ENCODE measurements at regions not wholly inside any gene's neighbourhood (a gene's known extent, or its start where the extent isn't known, plus 50 kb on each side); places are given as distances from the start of the nearest gene placed in this dataset.

DNA sequence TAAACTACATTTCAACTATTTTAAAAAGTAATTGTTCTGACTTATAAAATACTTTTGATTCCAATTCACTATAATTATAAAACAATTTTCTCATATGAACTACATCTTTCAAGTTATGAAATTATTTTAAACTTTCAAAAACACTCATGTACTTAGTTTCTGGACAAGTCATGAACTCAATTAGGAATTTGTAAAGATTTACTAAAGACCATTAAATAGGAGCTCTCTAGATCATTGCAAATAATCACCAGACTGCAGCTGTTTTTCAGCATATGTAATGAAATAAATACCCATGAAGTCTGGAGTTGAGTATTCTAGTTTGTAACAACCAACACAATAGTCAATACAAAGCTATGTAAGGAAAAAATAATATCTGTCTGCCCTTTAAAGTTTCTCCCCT lies 605.1 kb upstream of the MIR17HG start:
- DNase-seq = no peak

DNA sequence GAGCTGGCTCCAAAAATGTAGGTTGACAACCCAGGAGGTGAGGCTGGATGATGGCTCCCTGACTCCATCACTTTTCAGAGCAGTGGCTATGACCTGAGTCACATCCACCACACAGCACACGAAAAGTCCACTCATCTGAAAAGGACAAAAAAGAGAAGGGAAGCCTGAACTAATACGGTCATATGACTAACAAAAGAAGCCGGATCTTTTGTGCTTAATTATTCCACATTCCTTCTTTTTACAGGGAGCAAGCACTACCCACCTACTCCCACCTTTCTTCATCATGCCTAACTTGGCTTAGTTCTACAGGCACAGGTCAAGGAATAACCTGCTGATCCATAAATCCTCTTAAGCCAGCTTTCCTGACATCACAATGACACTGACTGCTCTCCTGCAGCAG lies 601.3 kb upstream of the MIR17HG start:
- DNase-seq = no peak

DNA sequence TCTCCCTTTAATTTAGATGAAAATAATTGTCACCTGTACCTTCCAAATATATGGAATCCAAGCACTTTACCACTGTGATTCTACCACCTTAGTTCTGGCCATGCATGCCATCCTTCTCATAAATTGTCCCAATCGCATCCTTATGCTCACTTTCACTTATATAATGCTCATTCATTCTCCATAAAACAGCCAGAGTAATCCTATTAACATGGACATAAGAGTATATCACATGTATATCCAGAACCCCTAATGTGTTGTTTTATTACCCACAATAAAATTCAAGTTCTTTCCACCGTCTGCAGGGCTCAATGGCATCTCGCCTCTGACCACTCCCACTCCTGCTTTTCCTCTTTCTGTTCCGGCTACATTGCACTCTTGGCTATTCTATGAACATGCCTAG lies 597.5 kb upstream of the MIR17HG start:
- no peak for DNase-seq

DNA sequence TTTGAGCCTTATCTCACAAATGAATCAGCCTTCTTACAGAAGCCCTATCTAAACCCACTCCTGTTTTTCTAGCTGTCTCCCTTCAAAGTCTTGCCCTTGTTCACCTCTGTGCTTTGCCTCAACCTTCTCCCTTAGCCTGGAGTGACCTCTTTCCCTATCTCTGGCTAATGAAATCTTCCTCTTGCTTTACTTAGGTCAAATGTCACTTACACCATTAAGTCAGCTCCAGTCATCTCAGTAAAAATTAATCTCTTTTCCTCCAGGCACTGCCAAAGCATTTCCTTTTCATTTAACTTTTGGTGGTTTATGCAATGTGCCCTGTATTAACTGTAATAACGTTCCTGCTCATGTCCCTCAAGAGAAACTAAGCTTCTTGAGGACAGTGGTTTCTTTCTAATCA lies 596.5 kb upstream of the MIR17HG start:
- DNase-seq = no peak

DNA sequence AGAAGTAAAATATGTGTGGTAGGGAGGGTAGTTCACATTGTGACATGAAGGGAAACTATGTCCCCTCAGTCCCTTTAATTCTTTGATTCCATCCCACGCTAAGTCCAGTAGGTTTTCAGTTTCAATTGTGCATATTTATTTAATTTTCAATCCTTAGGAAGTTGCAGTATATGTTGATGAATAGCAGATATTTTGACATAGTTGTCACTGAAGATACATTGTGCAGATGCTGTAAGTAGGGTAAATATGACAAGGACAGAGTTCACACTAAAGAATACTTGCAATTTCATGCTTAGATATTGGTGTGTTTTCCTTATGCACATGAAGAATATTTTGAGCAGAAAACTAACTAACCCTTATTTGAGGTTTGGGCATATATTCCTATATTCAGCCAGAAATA lies 595.4 kb upstream of the MIR17HG start:
- no peak for DNase-seq

DNA sequence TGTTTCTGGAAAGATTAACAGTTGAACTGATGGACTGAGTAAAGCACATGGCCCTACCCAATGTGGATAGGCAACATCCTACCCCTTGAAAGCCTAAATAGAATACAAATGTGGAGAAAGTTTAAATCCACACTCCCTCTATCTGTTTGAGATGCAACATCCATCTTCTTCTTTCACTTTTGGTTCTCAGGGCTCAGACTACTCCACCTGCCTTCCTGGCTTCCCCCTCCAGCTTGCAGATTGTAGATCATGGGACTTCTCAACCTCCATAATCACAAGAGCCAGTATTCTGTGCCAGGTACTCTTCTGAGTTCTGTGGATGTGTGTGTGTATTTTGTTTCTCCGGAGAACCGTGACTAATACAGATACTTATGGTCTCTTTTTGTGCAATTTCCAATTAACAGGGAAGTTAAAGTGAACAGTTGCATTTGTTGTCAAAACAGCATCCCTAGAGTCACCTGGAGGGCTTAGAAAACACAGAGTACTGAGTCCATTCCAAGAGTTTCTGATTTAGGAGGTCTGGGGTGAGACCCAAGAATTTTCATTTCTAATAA lies 590.3 kb upstream of the MIR17HG start:
- DNase-seq = no peak

DNA sequence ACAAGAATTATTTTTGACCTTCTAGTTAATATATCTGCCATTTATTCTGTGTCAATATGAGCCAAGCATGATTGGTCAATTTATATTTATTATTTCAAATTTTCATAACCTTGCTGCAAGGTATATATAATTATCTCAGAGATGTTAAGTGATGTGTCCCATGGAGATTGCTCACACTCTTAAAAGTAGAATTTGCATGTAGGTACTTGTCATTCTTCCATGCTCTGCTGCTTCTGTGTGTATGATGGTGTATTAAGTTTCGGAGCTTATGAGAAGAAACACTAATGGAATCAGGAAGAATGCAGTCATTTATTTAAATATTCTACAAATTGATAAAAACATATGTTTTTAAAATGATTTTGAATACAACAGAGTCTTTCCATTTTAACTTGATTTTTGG lies 586.8 kb upstream of the MIR17HG start:
- DNase-seq = no peak

DNA sequence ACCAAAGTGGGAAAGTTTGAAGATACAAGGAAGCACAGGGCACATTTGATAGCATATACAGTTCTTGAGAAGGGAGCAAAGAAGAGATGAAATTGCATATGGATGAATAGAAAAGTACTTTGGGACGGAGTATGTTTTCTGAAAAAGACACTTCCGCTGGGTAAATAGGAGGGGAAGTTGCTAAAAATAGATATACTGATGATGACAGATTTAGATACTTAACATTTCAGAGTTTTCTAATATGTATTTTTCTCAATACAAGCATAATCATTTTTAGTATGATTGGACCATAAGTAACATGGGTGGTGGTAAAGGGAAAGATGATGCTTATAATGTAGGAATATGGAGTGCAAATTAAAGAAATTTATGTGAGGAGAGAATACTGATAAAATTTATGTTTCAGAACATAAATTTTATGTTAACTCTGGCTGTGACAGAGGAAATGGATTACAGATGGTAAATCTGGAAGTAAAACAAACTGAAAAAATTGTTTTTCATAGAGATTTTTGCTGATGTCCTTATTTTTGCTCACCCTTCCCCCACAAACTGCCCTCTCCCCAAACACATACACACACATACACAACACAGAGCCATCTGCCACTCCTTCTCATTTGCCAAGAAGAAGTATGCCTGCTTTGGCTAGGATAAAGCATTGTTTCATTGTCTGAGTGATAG lies 583.9 kb upstream of the MIR17HG start:
- DNase-seq = no peak

DNA sequence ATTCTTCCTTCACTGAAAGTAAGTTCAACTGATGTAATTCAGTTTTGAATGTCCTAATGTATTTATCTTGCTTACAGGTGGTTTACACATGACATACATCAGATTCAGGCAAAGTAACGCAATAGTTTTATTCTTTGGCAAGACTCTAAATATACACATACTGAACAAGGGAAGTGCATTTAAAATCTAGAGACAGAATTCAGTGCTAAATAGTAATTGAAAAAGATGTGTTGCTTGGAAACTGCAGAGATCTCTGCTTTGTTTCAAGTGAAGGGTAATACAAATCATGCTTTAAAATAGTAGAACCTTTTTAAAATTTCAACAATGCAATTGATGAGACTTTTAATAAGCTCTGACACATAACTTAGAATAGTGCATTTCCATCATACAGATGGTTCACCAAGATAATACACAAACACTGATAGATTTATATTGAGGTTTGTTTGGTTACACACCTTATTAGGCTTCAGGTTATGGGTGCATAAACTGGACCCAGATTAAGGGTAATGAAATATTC lies 581.0 kb upstream of the MIR17HG start:
- no peak for DNase-seq

DNA sequence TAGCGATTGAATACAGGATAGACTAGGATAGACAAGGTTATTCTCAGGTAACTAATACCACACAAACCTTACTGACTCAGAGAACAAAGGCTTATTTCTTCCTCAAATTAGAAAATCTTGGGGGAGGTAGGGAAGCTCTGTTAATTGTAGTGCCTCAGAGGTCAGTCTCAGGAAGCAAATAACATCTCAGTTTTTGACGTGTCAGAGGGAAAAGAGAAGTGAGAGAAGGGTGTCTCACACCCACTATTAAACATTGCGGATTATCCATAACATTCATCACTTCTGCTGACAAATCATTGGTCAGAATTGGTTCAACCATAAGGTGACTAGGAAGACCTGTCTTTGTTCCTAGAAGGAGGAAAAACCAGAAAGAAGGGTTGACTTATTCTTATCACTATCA lies 579.4 kb upstream of the MIR17HG start:
- no peak for DNase-seq

DNA sequence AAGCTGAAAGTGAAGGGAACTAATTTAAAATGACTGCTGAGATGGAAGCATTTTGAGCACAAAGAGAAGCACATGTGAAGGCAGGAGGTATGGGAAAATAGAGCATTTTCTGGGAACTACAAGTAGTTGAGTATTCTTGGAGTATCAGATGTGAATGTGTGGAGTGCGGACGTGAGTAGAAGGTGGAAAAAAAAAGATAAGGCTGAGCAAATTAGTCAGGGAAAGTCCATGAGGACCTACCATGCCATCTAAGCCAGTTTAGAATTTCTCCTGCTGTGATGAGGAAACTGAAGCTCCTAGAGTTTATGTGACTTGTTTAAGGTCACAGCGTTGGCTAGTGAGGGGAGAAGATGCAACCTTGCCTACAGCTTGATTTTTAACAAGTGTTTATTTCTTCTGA lies 578.1 kb upstream of the MIR17HG start:
- no peak for DNase-seq

DNA sequence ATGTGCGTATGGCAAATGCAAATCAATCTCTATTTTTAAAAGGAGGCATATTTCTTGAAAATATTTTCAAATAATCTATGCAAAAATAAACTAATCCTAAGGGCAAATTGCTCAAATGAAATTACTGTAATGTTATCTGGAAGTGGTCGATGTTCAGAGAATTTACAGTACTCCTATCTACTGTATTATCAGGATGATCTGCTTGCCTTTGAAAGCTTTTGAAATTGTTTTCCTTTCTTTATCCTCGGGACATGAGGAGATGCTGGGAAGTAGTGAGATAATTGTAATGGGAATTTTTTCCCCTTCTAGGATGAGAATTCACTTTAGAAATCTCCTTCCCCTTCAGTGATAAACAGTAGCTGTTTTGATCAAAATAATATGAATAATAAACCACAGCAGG lies 577.2 kb upstream of the MIR17HG start:
- no peak for DNase-seq

DNA sequence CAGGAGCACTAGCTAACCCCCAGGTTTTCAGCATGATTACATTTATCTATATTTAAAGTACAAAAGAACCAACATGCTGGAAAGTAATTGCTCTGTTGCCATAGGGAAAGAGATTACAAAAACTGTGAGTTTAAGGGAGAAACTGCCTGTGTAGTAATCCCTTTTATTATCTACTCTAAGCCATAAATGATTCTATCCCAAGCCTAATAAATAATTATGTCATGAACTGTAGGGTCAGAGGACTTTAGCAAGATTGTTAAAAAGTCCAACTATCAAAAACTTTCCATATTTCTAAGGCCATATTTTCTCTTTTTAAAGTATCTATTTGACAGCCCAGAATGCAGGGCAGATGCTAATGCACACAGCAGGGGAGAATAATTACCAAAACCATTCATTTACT lies 573.8 kb upstream of the MIR17HG start:
- no peak for DNase-seq

DNA sequence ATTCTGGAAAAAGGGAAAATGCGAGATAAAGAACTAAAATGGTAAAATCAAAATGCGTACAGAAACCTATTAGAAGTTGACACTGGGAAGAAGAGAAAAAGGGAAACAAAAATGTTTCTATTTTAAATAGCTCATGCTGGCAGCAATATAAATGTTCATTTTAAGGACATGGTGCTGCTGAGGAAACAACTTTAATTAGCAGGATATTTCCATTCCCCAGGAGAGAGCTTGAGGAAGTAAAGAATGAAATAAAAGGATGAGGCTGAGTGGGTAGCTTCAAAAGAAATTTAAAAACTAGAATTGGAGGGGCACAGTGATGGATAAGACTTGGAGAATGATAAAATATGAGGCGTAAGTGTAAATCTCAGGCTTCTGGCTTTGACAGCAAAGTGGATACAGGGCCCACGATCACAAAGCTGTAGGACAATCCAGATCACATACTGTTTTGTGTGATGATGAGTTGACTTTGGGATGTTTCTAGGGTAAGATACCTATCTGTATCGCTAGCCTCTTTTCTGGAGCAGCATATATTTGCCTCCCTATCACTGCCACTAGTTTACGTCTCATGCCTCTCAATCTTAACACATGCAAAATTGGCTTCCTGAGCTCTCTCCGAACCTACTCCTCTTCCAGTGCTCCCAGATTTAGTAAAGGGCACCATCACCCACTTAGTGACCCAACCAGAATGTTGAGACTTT lies 571.3 kb upstream of the MIR17HG start:
- DNase-seq = no peak

DNA sequence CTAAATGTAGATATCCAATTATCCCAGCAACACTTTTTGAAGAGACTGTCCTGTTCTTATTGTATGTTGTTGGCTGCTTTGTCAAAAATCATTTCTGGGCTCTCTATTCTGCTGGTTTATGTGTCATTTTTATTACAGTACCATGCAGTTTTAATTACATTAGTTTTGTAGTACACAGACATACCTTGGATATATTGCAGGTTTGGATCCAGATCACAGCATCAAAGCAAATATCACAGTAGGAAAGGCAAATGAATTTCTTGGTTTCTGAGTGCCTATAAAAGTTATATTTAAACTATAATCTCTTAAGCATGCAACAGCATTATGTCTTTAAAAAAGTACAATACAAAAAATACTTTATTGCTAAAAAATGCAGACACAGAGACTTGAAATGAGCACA lies 564.2 kb upstream of the MIR17HG start:
- no peak for DNase-seq

DNA sequence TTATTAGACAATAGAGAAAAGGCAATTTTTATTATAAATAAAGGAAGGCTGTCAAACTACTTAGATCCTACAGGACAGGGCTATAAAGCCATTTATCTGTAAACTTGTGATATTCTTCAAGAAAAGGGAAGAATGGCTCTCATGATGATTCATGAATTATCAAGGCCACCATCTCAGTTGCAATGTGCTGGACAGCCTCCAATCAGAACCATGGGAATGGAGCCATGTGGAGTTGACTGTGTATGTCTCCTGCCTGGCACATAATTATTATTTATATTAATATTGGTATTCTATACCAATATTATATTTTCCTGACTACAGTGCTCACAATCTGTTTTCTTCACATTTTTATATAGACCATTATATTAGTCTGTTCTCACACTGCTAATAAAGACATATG lies 560.5 kb upstream of the MIR17HG start:
- DNase-seq = no peak

DNA sequence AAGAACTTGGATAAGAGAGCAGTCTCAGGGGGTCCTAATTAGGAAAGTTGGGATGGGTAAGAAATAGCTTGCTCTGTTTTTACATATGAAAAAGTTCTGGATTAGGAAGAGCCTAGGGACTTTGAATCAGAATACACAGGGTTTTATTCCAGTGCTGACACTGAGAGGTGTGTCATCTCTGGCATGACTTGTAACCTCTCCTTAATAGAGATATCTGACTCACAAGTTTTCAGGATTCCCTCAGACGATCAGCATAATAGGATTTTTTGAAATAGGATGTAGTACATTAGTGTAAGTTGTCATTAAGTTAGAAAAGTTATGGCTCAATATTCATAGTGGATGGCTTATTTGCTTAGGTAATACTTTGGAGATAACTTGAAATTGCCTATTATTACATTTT lies 555.2 kb upstream of the MIR17HG start:
- no peak for DNase-seq

DNA sequence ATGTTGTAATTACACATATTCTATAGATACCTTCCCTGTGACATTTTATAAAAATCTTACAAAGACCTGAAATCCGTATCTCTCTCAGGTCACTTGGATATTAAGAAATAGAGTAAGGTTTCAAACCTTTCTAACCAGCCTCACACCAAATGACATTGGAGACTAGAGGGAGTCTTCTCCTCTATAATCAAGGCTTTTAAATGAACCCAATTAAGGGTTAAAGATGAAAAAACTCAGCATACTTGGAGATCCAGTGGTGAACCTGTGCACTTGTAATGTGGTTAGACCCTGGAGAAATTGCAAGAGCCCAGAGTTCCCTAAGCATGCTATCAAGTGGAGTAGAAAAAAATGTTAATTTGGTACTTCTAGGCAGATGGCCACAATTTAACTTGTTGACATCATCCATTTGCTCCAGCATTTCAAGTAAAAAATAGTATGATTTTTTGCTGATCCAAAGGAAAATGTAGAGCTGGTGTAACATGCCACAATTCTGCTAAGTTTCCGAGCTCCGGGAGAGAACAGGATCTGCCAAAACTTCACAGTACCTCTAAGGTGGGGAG lies 554.1 kb upstream of the MIR17HG start:
- no peak for DNase-seq

DNA sequence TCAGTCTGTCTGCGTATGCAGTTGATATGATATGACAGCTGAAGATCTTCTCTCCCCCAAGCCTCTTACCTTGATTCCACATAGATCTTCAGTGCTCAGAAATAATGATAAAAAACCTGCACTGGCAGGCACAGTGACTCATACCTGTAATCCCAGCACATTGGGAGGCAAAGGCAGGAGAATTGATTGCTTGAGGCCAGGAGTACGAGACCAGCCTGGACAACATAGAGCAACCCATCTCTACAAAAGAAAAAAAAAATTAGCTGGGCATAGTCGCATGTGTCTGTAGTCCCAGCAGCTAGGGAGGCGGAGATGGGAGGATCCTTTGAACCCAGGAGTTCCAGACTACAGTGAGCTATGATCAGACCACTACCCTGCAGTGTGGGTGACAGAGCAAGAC lies 551.0 kb upstream of the MIR17HG start:
- no peak for DNase-seq

DNA sequence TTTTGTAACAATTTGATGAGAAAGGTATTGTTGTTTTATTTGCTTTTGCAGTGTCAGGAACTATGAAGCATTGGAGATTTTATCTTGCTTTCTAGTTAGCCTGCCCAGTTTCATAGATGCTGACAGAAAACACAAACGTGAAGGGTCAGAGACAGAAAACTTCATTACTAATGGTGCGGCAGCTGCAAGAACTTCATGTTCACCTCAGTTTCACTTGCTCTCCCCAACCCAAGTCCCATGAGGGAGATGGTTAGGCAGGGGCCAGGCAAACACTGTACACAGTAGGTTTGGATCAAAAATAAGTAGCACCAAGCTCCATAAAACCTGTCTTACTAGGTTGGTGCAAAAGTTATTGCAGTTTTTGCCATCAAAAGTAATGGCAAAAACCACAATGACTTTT lies 550.2 kb upstream of the MIR17HG start:
- DNase-seq = no peak

DNA sequence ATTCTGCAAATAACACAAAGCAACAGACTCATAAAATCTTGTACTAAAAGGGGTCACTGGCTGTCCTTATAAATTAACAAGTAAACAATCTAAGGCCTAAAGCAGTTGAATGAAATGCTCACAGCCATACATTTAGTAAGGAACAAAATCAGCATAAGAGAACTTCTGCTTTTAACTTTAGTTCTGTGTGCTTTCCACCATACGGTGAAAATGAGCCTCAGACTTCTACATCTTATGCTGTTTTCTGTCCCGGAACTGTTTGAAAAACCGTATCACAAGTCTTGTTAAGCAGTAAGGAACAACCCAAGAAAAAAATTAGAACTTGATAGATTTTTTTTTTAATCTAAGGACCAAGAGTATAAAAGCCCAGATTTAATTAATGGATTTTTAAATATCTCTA lies 549.1 kb upstream of the MIR17HG start:
- no peak for DNase-seq

DNA sequence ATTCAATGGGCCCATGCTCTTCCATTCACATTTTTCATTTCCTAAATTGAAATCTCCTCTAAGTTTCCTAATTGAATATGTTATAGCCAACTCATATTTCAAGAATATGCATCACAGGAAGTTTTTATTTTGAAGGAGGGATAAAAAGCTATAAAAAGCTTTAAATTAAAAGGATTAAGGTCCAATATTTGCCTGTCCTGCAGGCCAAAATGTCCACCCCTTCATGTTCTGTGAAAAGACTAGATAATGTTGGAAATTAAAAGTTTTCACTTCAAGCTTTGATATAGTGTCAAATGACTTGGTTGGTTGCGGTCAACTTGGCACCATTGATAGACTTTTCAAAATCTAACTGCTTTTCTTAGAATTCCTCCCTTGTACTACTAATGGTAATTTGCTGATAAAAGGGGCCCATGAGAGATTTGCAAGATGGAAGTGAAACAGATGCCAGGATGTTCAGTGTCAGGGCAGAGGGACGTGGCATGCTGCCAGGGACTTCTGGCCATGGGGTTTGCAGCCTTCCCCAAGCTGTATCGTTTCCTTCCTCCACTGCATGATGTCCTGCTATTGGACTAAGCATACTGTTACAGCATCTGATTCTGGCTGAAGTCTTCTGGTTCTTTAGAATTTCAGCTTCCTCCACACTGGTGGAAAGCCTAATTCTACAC lies 547.3 kb upstream of the MIR17HG start:
- DNase-seq = peak; percentile 11

DNA sequence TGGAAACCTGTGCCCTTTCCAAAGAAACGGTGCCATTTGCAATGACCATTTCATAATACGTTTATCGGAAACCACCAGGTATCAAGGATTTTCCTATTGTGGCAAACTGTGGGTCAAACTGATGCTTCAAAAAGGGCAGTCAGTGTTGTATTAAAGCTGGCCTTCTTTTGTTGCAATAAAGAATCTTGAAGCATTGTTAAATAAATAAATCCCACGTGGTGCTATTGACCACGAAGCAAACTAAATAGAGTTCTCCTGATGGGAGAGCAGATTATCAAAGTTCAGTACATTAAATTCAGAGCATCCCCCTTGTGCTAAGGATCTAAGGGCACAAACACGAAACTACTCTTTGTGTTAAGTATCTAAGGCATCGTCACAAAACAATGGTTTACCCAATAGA lies 545.9 kb upstream of the MIR17HG start:
- DNase-seq = no peak

DNA sequence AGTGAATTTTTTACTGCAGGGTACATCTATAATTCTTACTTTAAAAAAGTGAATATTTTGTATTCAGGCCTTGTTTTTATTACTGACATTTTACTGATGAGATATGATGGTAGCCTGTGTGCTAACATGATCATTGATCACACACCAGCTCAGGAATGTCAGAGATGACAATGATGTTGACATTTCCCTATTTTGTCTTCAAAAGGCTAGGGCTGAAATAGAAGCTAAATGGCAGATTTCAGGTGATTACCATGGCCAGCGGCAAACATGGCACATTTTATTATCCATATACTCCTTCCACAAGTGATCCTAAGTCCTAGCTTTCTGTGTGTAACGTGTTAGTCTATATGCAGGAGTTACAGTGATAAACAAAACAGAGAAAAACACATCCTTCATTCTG lies 544.3 kb upstream of the MIR17HG start:
- DNase-seq = no peak
